HCT116 (cell line): ENCODE measurements at regions not wholly inside any gene's neighbourhood (a gene's known extent, or its start where the extent isn't known, plus 50 kb on each side); places are given as distances from the start of the nearest gene placed in this dataset.

ENCODE experiments used
- ATAC-seq: fragments of 200-7000 bp; cut with Tn5 transposase; 2 replicates; pipeline ENCODE4 v1.9.1; 2020; ENCODE audit warnings: mild to moderate bottlenecking, moderate library complexity
- BruUV-seq: library from RNA; stranded (reverse); fragments of 400-500 nt; replicated peaks from 2 replicates; lab custom pipeline; 2021; lab: Mats Ljungman, UMichigan
- CTCF ChIA-PET: fragments of 300-600 bp; sonication (Branson Sonifier 250); formaldehyde crosslinking; loops from one replicate; lab custom pipeline; 2021; ENCODE audit warnings: antibody characterized with exemption; lab: Charles Lee
- POLR2A ChIA-PET: fragments of 300-600, 350-600 bp; sonication (Branson Sonifier 250); formaldehyde crosslinking; loops from one replicate; lab custom pipeline; 2021; ENCODE audit warnings: antibody characterized with exemption; lab: Charles Lee
- RAD21 ChIA-PET, 2 experiments: fragments of 300-600 bp; sonication (Branson Sonifier 250); formaldehyde crosslinking; loops; one replicate each; lab custom pipeline; 2023; ENCODE audit warnings: low total read pairs in 2 of 2; ENCODE audit not compliant: uncharacterized antibody in 2 of 2, unreplicated experiment in 2 of 2, low non-redundant PET in 1 of 2; lab: Charles Lee
- DNase-seq: peaks from one replicate; pipeline ENCODE4 v3.0.0-alpha.2; 2010; ENCODE audit warnings: low read depth, low spot score
- H2AFZ ChIP-seq: fragments of 200-600 bp; shearing (Covaris generic), sonication (generic); 2 replicates; pipeline ENCODE4 v1.6.1; 2017; ENCODE audit warnings: low read depth, mixed run types, mixed read lengths, antibody characterized with exemption, low read length; ENCODE audit not compliant: poor library complexity, severe bottlenecking
- H3K27ac ChIP-seq: 2 replicates; pipeline ENCODE4 v1.5.1; 2012; ENCODE audit warnings: low read depth, low read length
- H3K27me3 ChIP-seq: fragments of 200-600 bp; sonication (generic); 2 replicates; pipeline ENCODE4 v1.6.1; 2016; ENCODE audit warnings: mixed run types, low read length, mixed read lengths; ENCODE audit not compliant: insufficient read depth
- H3K36me3 ChIP-seq, 2 experiments: fragments of 200-500 bp in 1 of 2; fragments of 200-600 bp in 1 of 2; sonication (Bioruptor generic) in 1 of 2; sonication (generic) in 1 of 2; 2 replicates each; pipeline versions ENCODE4 v1.5.1 to v1.6.1; 2014 to 2016; ENCODE audit warnings: low read length in 2 of 2, inconsistent platforms in 1 of 2, mixed read lengths in 1 of 2, mixed run types in 1 of 2; ENCODE audit not compliant: insufficient read depth in 2 of 2, control insufficient read depth in 1 of 2
- H3K4me1 ChIP-seq, 2 experiments: fragments of 200-600 bp in 1 of 2; sonication (generic) in 1 of 2; 2 replicates each; pipeline versions ENCODE4 v1.5.1 to v1.6.1; 2012 to 2017; ENCODE audit warnings: low read length in 2 of 2, inconsistent platforms in 1 of 2, mild to moderate bottlenecking in 1 of 2, mixed read lengths in 1 of 2, mixed run types in 1 of 2, moderate library complexity in 1 of 2; ENCODE audit not compliant: insufficient read depth in 2 of 2, control insufficient read depth in 1 of 2
- H3K4me2 ChIP-seq: fragments of 200-600 bp; sonication (generic); 2 replicates; pipeline ENCODE4 v1.6.1; 2017; ENCODE audit warnings: mixed run types, low read length, mixed read lengths
- H3K4me3 ChIP-seq, 2 experiments: fragments of 200-600 bp in 1 of 2; sonication (generic) in 1 of 2; replicated peaks in 1 of 2; 2 replicates each; pipeline ENCODE4 v1.5.1; 2011 to 2016; ENCODE audit warnings: low read length in 2 of 2, control low read depth in 1 of 2, low read depth in 1 of 2, mild to moderate bottlenecking in 1 of 2, mixed read lengths in 1 of 2, mixed run types in 1 of 2
- H3K79me2 ChIP-seq: fragments of 200-600 bp; sonication (generic); 2 replicates; pipeline ENCODE4 v1.6.1; 2017; ENCODE audit warnings: mild to moderate bottlenecking, mixed run types, low read length, moderate library complexity, mixed read lengths; ENCODE audit not compliant: insufficient read depth
- H3K9ac ChIP-seq: fragments of 200-600 bp; sonication (generic); 2 replicates; pipeline ENCODE4 v1.6.1; 2016; ENCODE audit warnings: low read length, mixed read lengths
- H3K9me2 ChIP-seq: fragments of 200-600 bp; sonication (generic), shearing (Covaris generic); 2 replicates; pipeline ENCODE4 v1.6.1; 2017; ENCODE audit warnings: mixed run types, mild to moderate bottlenecking, moderate library complexity; ENCODE audit not compliant: insufficient read depth
- H3K9me3 ChIP-seq, 2 experiments: fragments of 200-500 bp in 1 of 2; fragments of 200-600 bp in 1 of 2; sonication (Bioruptor generic) in 1 of 2; sonication (generic) in 1 of 2; 2 replicates each; pipeline ENCODE4 v1.6.1; 2014 to 2017; ENCODE audit warnings: low read length in 2 of 2, mixed read lengths in 2 of 2, inconsistent platforms in 1 of 2, low read depth in 1 of 2, mild to moderate bottlenecking in 1 of 2, mixed run types in 1 of 2, moderate library complexity in 1 of 2; ENCODE audit not compliant: control insufficient read depth in 1 of 2, insufficient read depth in 1 of 2
- H4K20me1 ChIP-seq: fragments of 200-600 bp; sonication (generic), shearing (Covaris generic); 2 replicates; pipeline ENCODE4 v1.6.1; 2017; ENCODE audit warnings: mixed run types, mild to moderate bottlenecking, moderate library complexity; ENCODE audit not compliant: insufficient read depth
- ATF3 ChIP-seq: IDR thresholded peaks from 2 replicates; pipeline ENCODE4 v1.6.1; 2012
- EZH2 ChIP-seq: fragments of 200-600 bp; sonication (generic); IDR thresholded peaks from 2 replicates; pipeline ENCODE4 v1.6.1; 2017; ENCODE audit warnings: antibody characterized with exemption, mixed run types
- EZH2phosphoT487 ChIP-seq: fragments of 200-600 bp; IDR thresholded peaks from 2 replicates; pipeline ENCODE4 v1.6.1; 2018; ENCODE audit warnings: antibody characterized with exemption, borderline replicate concordance
- POLR2A ChIP-seq: IDR thresholded peaks from 2 replicates; pipeline ENCODE4 v1.7.0; 2011; ENCODE audit warnings: borderline replicate concordance; ENCODE audit not compliant: insufficient read depth, insufficient read length; ENCODE audit errors: extremely low read depth
- REST ChIP-seq: IDR thresholded peaks from 2 replicates; pipeline ENCODE4 v1.6.1; 2012; ENCODE audit warnings: low read depth
- YY1 ChIP-seq: IDR thresholded peaks from 2 replicates; pipeline ENCODE4 v1.6.1; 2011; ENCODE audit warnings: low read length, low read depth, moderate library complexity, mild to moderate bottlenecking; ENCODE audit not compliant: insufficient replicate concordance; ENCODE audit errors: extremely low read depth
- ZBTB33 ChIP-seq: IDR thresholded peaks from 2 replicates; pipeline ENCODE4 v1.6.1; 2011; ENCODE audit warnings: mild to moderate bottlenecking, low read length, moderate library complexity; ENCODE audit not compliant: insufficient replicate concordance; ENCODE audit errors: extremely low read depth
- intact Hi-C: fragments of 100-400 bp; cut with micrococcal nuclease; formaldehyde crosslinking; loops from 2 replicates; pipeline ENCODE4 v1.10.0; 2022

GRCh38 chr7:63070696-63071095, 928.0 kb upstream of the ZNF722 start:
- intact Hi-C loops = no loop called here
- ChIA-PET CTCF (no interaction called here), RAD21 (no interaction called here), POLR2A (no interaction called here)
- Histone ChIP-seq H3K9me3 (peaks cover 0 to 10% of the 10 kb centered on the region in 2 experiments; a peak in 2 of 4 replicates), H3K27me3 (no peaks in the 10 kb centered on the region), H3K9ac (no peak overlapping the region), H2AFZ (no peak overlapping the region), H3K79me2 (no peaks in the 10 kb centered on the region), H3K4me2 (no peak overlapping the region), H3K4me3 (no peak overlapping the region), H3K9me2 (no peaks in the 10 kb centered on the region), H3K27ac (no peak overlapping the region), H4K20me1 (no peaks in the 10 kb centered on the region), H3K36me3 (no peaks in the 10 kb centered on the region), H3K4me1 (no peaks in the 10 kb centered on the region)
- no TSS peak for BruUV-seq
- ATAC-seq (no peak), DNase-seq (no peak)
- no peak for TF ChIP-seq REST
- TF ChIP-seq YY1 = no peak
- TF ChIP-seq ATF3 = no peak
- no peak for TF ChIP-seq POLR2A
- no peak for TF ChIP-seq EZH2
- TF ChIP-seq ZBTB33 = no peak
- TF ChIP-seq EZH2phosphoT487 = no peak
